ENCODE measurements at regions not wholly inside any gene's neighbourhood (a gene's known extent, or its start where the extent isn't known, plus 50 kb on each side); places are given as distances from the start of the nearest gene placed in this dataset.
A peak's percentile ranks its signal among the peaks of the same experiment; 100 is the strongest.

- DNase-seq, result peak; percentile 34
- Histone ChIP-seq H3K4me3 (no peak overlapping the region), H3K9me3 (no peaks in the 10 kb centered on the region), H3K36me3 (no peaks in the 10 kb centered on the region), H3K27me3 (no peaks in the 10 kb centered on the region)
These were observed 248.6 kb upstream of the PLET1 start for GRCh38 chr11:112509300-112509699.

GRCh38 chr11:112511271-112511670, 250.6 kb upstream of the PLET1 start:
- Histone ChIP-seq H3K27me3 (no peaks in the 10 kb centered on the region), H3K36me3 (no peaks in the 10 kb centered on the region), H3K9me3 (no peaks in the 10 kb centered on the region), H3K4me3 (no peak overlapping the region)
- no peak for DNase-seq

- no peaks in the 10 kb centered on the region for H3K9me3 ChIP-seq
- no peak for DNase-seq
- no peak overlapping the region for H3K4me3 ChIP-seq
- no peaks in the 10 kb centered on the region for H3K27me3 ChIP-seq
- no peaks in the 10 kb centered on the region for H3K36me3 ChIP-seq
These were observed 251.3 kb upstream of the PLET1 start for GRCh38 chr11:112511911-112512310.

GRCh38 chr11:112513417-112513816, 252.8 kb upstream of the PLET1 start:
- no peak for DNase-seq
- Histone ChIP-seq H3K9me3 (no peaks in the 10 kb centered on the region), H3K36me3 (no peaks in the 10 kb centered on the region), H3K4me3 (no peak overlapping the region), H3K27me3 (no peaks in the 10 kb centered on the region)

GRCh38 chr11:112514011-112514740, 253.5 kb upstream of the PLET1 start:
- Histone ChIP-seq H3K9me3 (no peaks in the 10 kb centered on the region), H3K27me3 (no peaks in the 10 kb centered on the region), H3K36me3 (no peaks in the 10 kb centered on the region), H3K4me3 (no peak overlapping the region)
- DNase-seq, result no peak

GRCh38 chr11:112516261-112516660, 255.6 kb upstream of the PLET1 start:
- Histone ChIP-seq H3K4me3 (no peak overlapping the region), H3K36me3 (no peaks in the 10 kb centered on the region)
- no peak for DNase-seq

GRCh38 chr11:112516755-112517154, 256.1 kb upstream of the PLET1 start:
- H3K27me3 ChIP-seq, result no peaks in the 10 kb centered on the region
- H3K9me3 ChIP-seq, result 0 out of 2 replicates have a peak, but pooled peaks cover under 1% of the 10 kb centered on the region
- no peaks in the 10 kb centered on the region for H3K36me3 ChIP-seq

More at GRCh38 chr11:112516261-112516660, 255.6 kb upstream of the PLET1 start:
- Histone ChIP-seq H3K27me3 (no peaks in the 10 kb centered on the region), H3K9me3 (no peaks in the 10 kb centered on the region)

GRCh38 chr11:112518371-112518770, 257.7 kb upstream of the PLET1 start:
- no peaks in the 10 kb centered on the region for H3K27me3 ChIP-seq
- no peak for DNase-seq
- 0 out of 2 replicates have a peak, but pooled peaks cover 4% of the 10 kb centered on the region for H3K9me3 ChIP-seq
- no peak overlapping the region for H3K4me3 ChIP-seq
- H3K36me3 ChIP-seq, result no peaks in the 10 kb centered on the region

More at GRCh38 chr11:112516755-112517154, 256.1 kb upstream of the PLET1 start:
- no peak for DNase-seq
- no peak overlapping the region for H3K4me3 ChIP-seq

GRCh38 chr11:112519751-112520150, 259.1 kb upstream of the PLET1 start:
- Histone ChIP-seq H3K27me3 (no peaks in the 10 kb centered on the region), H3K9me3 (0 out of 2 replicates have a peak, but pooled peaks cover 4% of the 10 kb centered on the region), H3K36me3 (no peaks in the 10 kb centered on the region), H3K4me3 (no peak overlapping the region)
- DNase-seq, result no peak

- 0 out of 2 replicates have a peak, but pooled peaks cover 4% of the 10 kb centered on the region for H3K9me3 ChIP-seq
- no peaks in the 10 kb centered on the region for H3K36me3 ChIP-seq
- DNase-seq, result no peak
- no peaks in the 10 kb centered on the region for H3K27me3 ChIP-seq
- H3K4me3 ChIP-seq, result no peak overlapping the region
These were observed 259.7 kb upstream of the PLET1 start for GRCh38 chr11:112520354-112520753.

- H3K4me3 ChIP-seq, result no peak overlapping the region
- H3K36me3 ChIP-seq, result no peaks in the 10 kb centered on the region
- H3K27me3 ChIP-seq, result no peaks in the 10 kb centered on the region
- 0 out of 2 replicates have a peak, but pooled peaks cover 4% of the 10 kb centered on the region for H3K9me3 ChIP-seq
- DNase-seq, result no peak
These were observed 261.9 kb upstream of the PLET1 start for GRCh38 chr11:112522536-112522935.

GRCh38 chr11:112523031-112523430, 262.4 kb upstream of the PLET1 start:
- no peak for DNase-seq
- H3K9me3 ChIP-seq, result 0 out of 2 replicates have a peak, but pooled peaks cover 4% of the 10 kb centered on the region
- no peaks in the 10 kb centered on the region for H3K36me3 ChIP-seq
- no peaks in the 10 kb centered on the region for H3K27me3 ChIP-seq
- H3K4me3 ChIP-seq, result no peak overlapping the region

GRCh38 chr11:112523477-112523876, 262.8 kb upstream of the PLET1 start:
- H3K4me3 ChIP-seq, result no peak overlapping the region
- no peaks in the 10 kb centered on the region for H3K27me3 ChIP-seq
- DNase-seq, result peak; percentile 88

GRCh38 chr11:112523951-112524350, 263.3 kb upstream of the PLET1 start:
- no peak for DNase-seq
- H3K9me3 ChIP-seq, result 0 out of 2 replicates have a peak, but pooled peaks cover 4% of the 10 kb centered on the region
- no peaks in the 10 kb centered on the region for H3K27me3 ChIP-seq

More at GRCh38 chr11:112523477-112523876, 262.8 kb upstream of the PLET1 start:
- Histone ChIP-seq H3K36me3 (no peaks in the 10 kb centered on the region), H3K9me3 (0 out of 2 replicates have a peak, but pooled peaks cover 4% of the 10 kb centered on the region)

GRCh38 chr11:112524798-112525197, 264.1 kb upstream of the PLET1 start:
- peak; percentile 88 for DNase-seq
- Histone ChIP-seq H3K36me3 (no peaks in the 10 kb centered on the region), H3K4me3 (no peak overlapping the region), H3K9me3 (0 out of 2 replicates have a peak, but pooled peaks cover 4% of the 10 kb centered on the region), H3K27me3 (no peaks in the 10 kb centered on the region)

More at GRCh38 chr11:112523951-112524350, 263.3 kb upstream of the PLET1 start:
- Histone ChIP-seq H3K36me3 (no peaks in the 10 kb centered on the region), H3K4me3 (no peak overlapping the region)

- Histone ChIP-seq H3K9me3 (0 out of 2 replicates have a peak, but pooled peaks cover 4% of the 10 kb centered on the region), H3K27me3 (no peaks in the 10 kb centered on the region), H3K36me3 (no peaks in the 10 kb centered on the region), H3K4me3 (no peak overlapping the region)
- DNase-seq, result peak; percentile 63
These were observed 264.6 kb upstream of the PLET1 start for GRCh38 chr11:112525270-112525669.

GRCh38 chr11:112525844-112526590, 265.4 kb upstream of the PLET1 start:
- Histone ChIP-seq H3K9me3 (0 out of 2 replicates have a peak, but pooled peaks cover 4% of the 10 kb centered on the region), H3K27me3 (no peaks in the 10 kb centered on the region), H3K36me3 (no peaks in the 10 kb centered on the region), H3K4me3 (no peak overlapping the region)
- DNase-seq, result no peak

Measured in MG63 (cell line).